Gastrocnemius medialis (tissue), 4 donors: ENCODE measurements at regions not wholly inside any gene's neighbourhood (a gene's known extent, or its start where the extent isn't known, plus 50 kb on each side); places are given as distances from the start of the nearest gene placed in this dataset.

Experiments used
- ATAC-seq, 2 donors: fragments of 150-250 bp; one replicate each; pipeline ENCODE4 v1.9.1; 2016
- DNase-seq, 2 donors: peaks; one replicate each; pipeline ENCODE4 v3.0.0-alpha.2; 2019
- H3K27ac ChIP-seq, 4 donors: fragments of 200-600 bp; sonication (generic); 1 replicate in 1 of 4; 2 replicates in 3 of 4; pipeline ENCODE4 v1.5.1; 2016 to 2018; ENCODE audit warnings: mild to moderate bottlenecking in 2 of 4, moderate library complexity in 1 of 4
- H3K27me3 ChIP-seq, 3 donors: fragments of 200-600 bp; sonication (generic) in 2 of 3; 1 replicate in 1 of 3; 2 replicates in 2 of 3; pipeline versions ENCODE4 v1.5.1 to v1.6.0; 2016 to 2019; ENCODE audit warnings: mild to moderate bottlenecking in 1 of 3, moderate library complexity in 1 of 3
- H3K36me3 ChIP-seq, 2 donors: fragments of 200-600 bp; sonication (generic) in 1 of 2; one replicate each; pipeline ENCODE4 v1.5.1; 2017 to 2018
- H3K4me1 ChIP-seq, 2 donors: fragments of 200-600 bp; sonication (generic) in 1 of 2; one replicate each; pipeline ENCODE4 v1.5.1; 2016 to 2017; ENCODE audit warnings: mild to moderate bottlenecking in 2 of 2
- H3K4me3 ChIP-seq, 4 donors: fragments of 200-600 bp; sonication (generic) in 3 of 4; 1 replicate in 1 of 4; 2 replicates in 3 of 4; pipeline ENCODE4 v1.5.1; 2016 to 2019; ENCODE audit warnings: mild to moderate bottlenecking in 2 of 4
- H3K9me3 ChIP-seq, 3 donors: fragments of 200-600 bp; sonication (generic) in 2 of 3; 1 replicate in 1 of 3; 2 replicates in 2 of 3; pipeline ENCODE4 v1.5.1; 2016 to 2019
- POLR2A ChIP-seq, 2 donors: fragments of 450-650 bp; IDR thresholded peaks; one replicate each; pipeline ENCODE4 v1.6.1; 2017; ENCODE audit warnings: antibody characterized with exemption in 2 of 2, mild to moderate bottlenecking in 2 of 2, moderate library complexity in 2 of 2
- in situ Hi-C, 4 donors: fragments of 200-750 bp; cut with MboI; loops; one replicate each; pipeline versions ENCODE4 v1.15.0 to v1.8.0; 2017; ENCODE audit warnings: low sequenced_read_pairs in 4 of 4
- intact Hi-C: fragments of 100-400 bp; cut with DNase I; formaldehyde crosslinking; loops from one replicate; pipeline ENCODE4 v1.15.1; 2023; ENCODE audit warnings: low total_unique reads
- TF ChIP-seq, protein P1 (sequence below), 5 experiments: fragments of 450-650 bp in 3 of 5; fragments of 200-600 bp in 2 of 5; sonication (generic) in 2 of 5; IDR thresholded peaks in 4 of 5; conservative IDR thresholded peaks in 1 of 5; 1 replicate in 4 of 5; 2 replicates in 1 of 5; pipeline ENCODE4 v1.5.1; 2016 to 2019; ENCODE audit warnings: antibody characterized with exemption in 5 of 5, mild to moderate bottlenecking in 3 of 5, moderate library complexity in 3 of 5

DNA sequence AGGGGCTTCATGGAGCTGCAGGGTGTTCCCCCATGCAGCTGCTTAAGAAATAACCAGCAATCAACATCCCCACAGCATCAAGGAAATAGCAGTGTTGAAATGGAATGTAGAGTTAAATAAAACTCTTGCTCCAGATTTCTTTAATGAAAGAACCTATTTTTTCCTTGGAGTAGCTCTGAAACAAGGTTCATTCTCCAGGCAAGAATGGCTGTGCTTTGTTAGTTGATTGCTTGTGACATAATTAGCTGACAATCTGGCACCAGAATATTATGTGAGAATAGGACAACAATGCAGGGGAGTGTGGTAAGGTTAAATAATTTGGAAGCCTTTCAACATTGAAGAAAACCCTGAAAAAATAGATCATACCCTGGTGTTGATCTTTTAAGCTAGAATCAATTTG, 254.2 kb upstream of the RRP15 start:
- Histone ChIP-seq H3K4me3 (no peak overlapping the region), H3K27me3 (no peaks in the 10 kb centered on the region), H3K27ac (no peak overlapping the region), H3K36me3 (no peaks in the 10 kb centered on the region), H3K9me3 (no peaks in the 10 kb centered on the region), H3K4me1 (no peaks in the 10 kb centered on the region)
- in situ Hi-C loops: no loop called here
- no peak for TF ChIP-seq POLR2A (IDR thresholded peaks at IDR 0.05)
- TF ChIP-seq, protein P1, sequence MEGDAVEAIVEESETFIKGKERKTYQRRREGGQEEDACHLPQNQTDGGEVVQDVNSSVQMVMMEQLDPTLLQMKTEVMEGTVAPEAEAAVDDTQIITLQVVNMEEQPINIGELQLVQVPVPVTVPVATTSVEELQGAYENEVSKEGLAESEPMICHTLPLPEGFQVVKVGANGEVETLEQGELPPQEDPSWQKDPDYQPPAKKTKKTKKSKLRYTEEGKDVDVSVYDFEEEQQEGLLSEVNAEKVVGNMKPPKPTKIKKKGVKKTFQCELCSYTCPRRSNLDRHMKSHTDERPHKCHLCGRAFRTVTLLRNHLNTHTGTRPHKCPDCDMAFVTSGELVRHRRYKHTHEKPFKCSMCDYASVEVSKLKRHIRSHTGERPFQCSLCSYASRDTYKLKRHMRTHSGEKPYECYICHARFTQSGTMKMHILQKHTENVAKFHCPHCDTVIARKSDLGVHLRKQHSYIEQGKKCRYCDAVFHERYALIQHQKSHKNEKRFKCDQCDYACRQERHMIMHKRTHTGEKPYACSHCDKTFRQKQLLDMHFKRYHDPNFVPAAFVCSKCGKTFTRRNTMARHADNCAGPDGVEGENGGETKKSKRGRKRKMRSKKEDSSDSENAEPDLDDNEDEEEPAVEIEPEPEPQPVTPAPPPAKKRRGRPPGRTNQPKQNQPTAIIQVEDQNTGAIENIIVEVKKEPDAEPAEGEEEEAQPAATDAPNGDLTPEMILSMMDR (IDR thresholded peaks at IDR 0.05 in 4 of 5, conservative IDR thresholded peaks at IDR 0.05 in 1 of 5): no peak
- DNase-seq: no peak
- no peak for ATAC-seq
- intact Hi-C loops: no loop called here

DNA sequence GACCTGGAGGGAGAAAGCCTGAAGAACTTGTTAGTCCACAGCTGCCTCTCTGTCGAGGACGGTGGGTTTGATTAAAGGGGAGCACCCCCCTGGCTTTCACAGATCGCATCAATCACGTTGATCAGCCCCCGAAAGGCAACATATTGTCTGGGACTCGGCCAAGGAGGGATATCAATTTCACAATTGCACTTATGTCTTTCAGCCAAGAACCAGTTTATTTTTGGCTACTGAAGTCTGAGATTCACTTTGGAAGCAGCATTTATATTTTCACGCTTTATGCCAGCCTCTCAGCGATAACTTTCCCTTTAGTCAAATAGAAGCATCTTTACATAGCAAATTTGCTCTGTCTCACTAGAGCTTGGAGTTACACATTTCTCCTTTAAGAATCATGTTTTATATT, 253.2 kb upstream of the RRP15 start:
- Histone ChIP-seq H3K27ac (no peak overlapping the region), H3K9me3 (no peaks in the 10 kb centered on the region), H3K36me3 (no peaks in the 10 kb centered on the region), H3K4me3 (no peak overlapping the region), H3K4me1 (no peaks in the 10 kb centered on the region), H3K27me3 (no peaks in the 10 kb centered on the region)
- in situ Hi-C loops (no loop called here), intact Hi-C loops (no loop called here)
- DNase-seq (no peak), ATAC-seq (no peak)
- no peak for TF ChIP-seq POLR2A (IDR thresholded peaks at IDR 0.05)
- TF ChIP-seq, protein P1 (IDR thresholded peaks at IDR 0.05 in 4 of 5, conservative IDR thresholded peaks at IDR 0.05 in 1 of 5): no peak

DNA sequence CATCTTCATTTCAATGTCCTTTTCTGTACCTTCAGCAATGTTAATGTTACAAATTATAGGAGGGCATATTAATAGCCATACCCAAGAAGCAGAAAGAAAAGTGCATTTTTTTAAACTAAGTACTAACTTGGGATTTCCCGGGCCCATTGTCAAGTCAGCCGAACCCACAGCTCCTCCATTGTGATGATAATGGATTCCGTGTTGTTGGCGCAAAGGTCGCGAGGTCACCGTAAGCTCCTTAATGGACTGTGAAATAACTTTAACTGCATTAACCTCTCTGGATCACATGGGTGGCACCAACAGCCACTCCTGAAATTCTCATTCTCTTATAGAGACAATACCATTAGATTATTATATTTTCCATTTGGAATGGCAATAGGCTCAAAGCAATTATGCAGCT, 250.6 kb upstream of the RRP15 start:
- Histone ChIP-seq H3K27me3 (no peaks in the 10 kb centered on the region), H3K27ac (no peak overlapping the region), H3K4me3 (no peak overlapping the region), H3K4me1 (no peaks in the 10 kb centered on the region), H3K36me3 (no peaks in the 10 kb centered on the region), H3K9me3 (no peaks in the 10 kb centered on the region)
- ATAC-seq: no peak
- in situ Hi-C loops: no loop called here
- intact Hi-C loops: no loop called here
- TF ChIP-seq POLR2A (IDR thresholded peaks at IDR 0.05): no peak
- TF ChIP-seq, protein P1 (IDR thresholded peaks at IDR 0.05 in 4 of 5, conservative IDR thresholded peaks at IDR 0.05 in 1 of 5): no peak
- DNase-seq: no peak

DNA sequence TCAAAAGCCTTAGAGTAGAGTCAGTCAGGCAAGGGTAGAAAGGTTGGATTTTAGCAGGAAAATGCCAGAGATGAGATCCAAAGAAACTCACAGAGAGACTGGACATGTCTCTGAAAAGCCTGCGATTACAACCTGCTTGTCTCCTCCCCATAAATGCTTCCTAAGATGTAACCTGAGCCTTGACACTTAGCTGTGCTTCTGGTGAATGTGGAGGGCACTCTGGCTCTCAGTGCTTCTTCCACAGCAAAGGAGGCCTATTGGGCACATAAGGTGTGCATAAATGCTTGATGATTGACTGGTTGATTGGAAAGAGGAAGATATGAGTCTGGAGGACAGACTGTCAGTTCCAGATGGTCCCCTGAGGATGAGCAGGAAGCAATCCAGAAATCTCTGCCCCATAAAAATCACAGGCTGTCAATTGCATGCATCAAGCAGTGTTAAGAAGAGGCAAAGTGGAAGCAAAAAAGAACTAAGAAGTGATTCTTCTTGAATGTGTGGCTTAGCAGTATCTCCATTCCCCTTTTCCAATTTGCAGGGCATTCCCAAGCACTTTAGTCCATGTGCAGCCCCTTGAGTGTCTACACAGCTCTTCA, 236.2 kb upstream of the RRP15 start:
- DNase-seq (no peak), ATAC-seq (no peak)
- H3K4me1 ChIP-seq: no peaks in the 10 kb centered on the region
- no peak for TF ChIP-seq POLR2A (IDR thresholded peaks at IDR 0.05)
- TF ChIP-seq, protein P1 (IDR thresholded peaks at IDR 0.05 in 4 of 5, conservative IDR thresholded peaks at IDR 0.05 in 1 of 5): no peak
- in situ Hi-C loops: no loop called here
- no peaks in the 10 kb centered on the region for H3K36me3 ChIP-seq
- no peak overlapping the region for H3K4me3 ChIP-seq
- H3K27me3 ChIP-seq: no peaks in the 10 kb centered on the region
- no peaks in the 10 kb centered on the region for H3K9me3 ChIP-seq
- intact Hi-C loops: no loop called here
- no peak overlapping the region for H3K27ac ChIP-seq

DNA sequence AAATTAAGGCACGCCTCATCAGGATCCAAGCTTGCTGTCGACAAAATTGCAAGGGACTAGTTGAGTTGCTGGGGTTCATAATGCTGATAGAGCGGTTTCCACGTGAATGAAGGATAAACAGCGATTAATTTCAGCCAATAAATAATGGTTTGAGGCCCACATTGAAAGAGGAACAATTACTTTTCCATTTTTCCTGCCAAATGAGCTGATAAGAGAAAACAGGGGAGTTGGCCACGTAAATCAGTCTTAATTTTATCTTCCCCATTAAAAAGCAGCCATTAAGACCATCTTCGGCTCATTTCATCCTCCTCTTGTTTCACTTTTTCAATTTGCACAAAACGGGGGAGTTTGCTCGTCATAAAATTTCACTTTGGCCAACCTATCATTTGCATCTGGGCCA, 235.5 kb upstream of the RRP15 start:
- Histone ChIP-seq H3K4me3 (no peak overlapping the region), H3K36me3 (no peaks in the 10 kb centered on the region), H3K4me1 (no peaks in the 10 kb centered on the region), H3K9me3 (no peaks in the 10 kb centered on the region), H3K27ac (no peak overlapping the region), H3K27me3 (no peaks in the 10 kb centered on the region)
- DNase-seq: no peak
- intact Hi-C loops (no loop called here), in situ Hi-C loops (no loop called here)
- TF ChIP-seq, protein P1 (IDR thresholded peaks at IDR 0.05 in 4 of 5, conservative IDR thresholded peaks at IDR 0.05 in 1 of 5): no peak
- TF ChIP-seq POLR2A (IDR thresholded peaks at IDR 0.05): no peak
- no peak for ATAC-seq
